DOHH2 (cell line): ENCODE measurements at regions not wholly inside any gene's neighbourhood (a gene's known extent, or its start where the extent isn't known, plus 50 kb on each side); places are given as distances from the start of the nearest gene placed in this dataset.

Source experiments
- H3F3A ChIP-seq: fragments of 200-600 bp; sonication (generic), shearing (Covaris generic); 2 replicates; pipeline ENCODE4 v1.6.0; 2016; ENCODE audit warnings: antibody characterized with exemption, mild to moderate bottlenecking; ENCODE audit not compliant: control insufficient read depth, insufficient read depth
- H3K27ac ChIP-seq: fragments of 200-600 bp; sonication (generic); 2 replicates; pipeline ENCODE4 v1.5.1; 2014; ENCODE audit warnings: low read depth, mild to moderate bottlenecking, low read length, moderate library complexity
- H3K27me3 ChIP-seq: fragments of 200-600 bp; sonication (generic); 2 replicates; pipeline ENCODE4 v1.6.1; 2014; ENCODE audit warnings: mild to moderate bottlenecking, low read length, mixed read lengths; ENCODE audit not compliant: control insufficient read depth
- H3K36me3 ChIP-seq: fragments of 200-600 bp; sonication (generic); 2 replicates; pipeline ENCODE4 v1.6.1; 2014; ENCODE audit warnings: mild to moderate bottlenecking, low read length, moderate library complexity, mixed read lengths; ENCODE audit not compliant: control insufficient read depth
- H3K4me1 ChIP-seq: fragments of 200-600 bp; sonication (generic); 2 replicates; pipeline ENCODE4 v1.6.1; 2014; ENCODE audit warnings: mild to moderate bottlenecking, low read length, mixed read lengths; ENCODE audit not compliant: control insufficient read depth
- H3K4me2 ChIP-seq: fragments of 200-600 bp; sonication (generic); 2 replicates; pipeline ENCODE4 v1.6.0; 2014; ENCODE audit warnings: mild to moderate bottlenecking, low read length, moderate library complexity
- H3K4me3 ChIP-seq: fragments of 200-600 bp; sonication (generic); 2 replicates; pipeline ENCODE4 v1.5.1; 2014; ENCODE audit warnings: mild to moderate bottlenecking, low read length, mixed read lengths
- H3K79me2 ChIP-seq: fragments of 200-600 bp; sonication (generic); 2 replicates; pipeline ENCODE4 v1.6.1; 2014; ENCODE audit warnings: mild to moderate bottlenecking, low read length, mixed read lengths; ENCODE audit not compliant: control insufficient read depth
- H3K9me2 ChIP-seq: fragments of 200-600 bp; sonication (generic); replicated peaks from 2 replicates; pipeline ENCODE4 v1.6.1; 2014; ENCODE audit warnings: mild to moderate bottlenecking, low read length, mixed read lengths; ENCODE audit not compliant: control insufficient read depth
- H3K9me3 ChIP-seq: fragments of 200-600 bp; sonication (generic); 2 replicates; pipeline ENCODE4 v1.6.1; 2014; ENCODE audit warnings: antibody characterized with exemption, low read length, mixed read lengths; ENCODE audit not compliant: control insufficient read depth, insufficient read depth
- H4K20me1 ChIP-seq: fragments of 200-600 bp; sonication (generic); 2 replicates; pipeline ENCODE4 v1.6.0; 2014; ENCODE audit warnings: low read depth, mild to moderate bottlenecking, antibody characterized with exemption, low read length, moderate library complexity; ENCODE audit not compliant: control insufficient read depth, insufficient read depth
- EZH2phosphoT487 ChIP-seq: fragments of 200-600 bp; sonication (generic); IDR thresholded peaks from 2 replicates; pipeline ENCODE4 v1.6.1; 2017; ENCODE audit warnings: borderline replicate concordance, mild to moderate bottlenecking, antibody characterized with exemption, low read length, moderate library complexity, mixed read lengths
- TF ChIP-seq, protein P1 (sequence below): fragments of 200-600 bp; sonication (generic); IDR thresholded peaks from one replicate; pipeline ENCODE4 v1.5.1; 2014; ENCODE audit warnings: antibody characterized with exemption, mild to moderate bottlenecking, low read depth, low read length; ENCODE audit not compliant: poor library complexity, severe bottlenecking

DNA sequence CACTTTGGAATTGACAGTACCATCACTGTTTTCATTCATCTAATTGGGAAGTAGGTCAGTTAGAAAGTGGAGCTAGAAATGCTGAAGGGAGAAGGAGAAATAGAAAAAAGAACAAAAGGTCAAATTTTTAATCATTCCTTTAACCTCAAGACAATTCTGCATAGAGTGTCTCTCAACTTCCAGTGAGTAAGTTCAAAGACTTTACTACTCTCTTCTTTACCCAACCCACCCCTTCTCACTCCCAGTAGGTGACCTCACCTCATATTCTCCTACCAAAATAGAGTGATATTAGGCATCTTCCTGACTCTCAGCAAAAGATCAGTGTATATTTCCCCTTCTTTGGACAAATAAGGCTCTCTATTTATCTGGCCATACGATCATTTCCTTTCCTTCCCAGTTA, 340.0 kb upstream of the JAG1 start:
- H3K9me3 ChIP-seq, result no peaks in the 10 kb centered on the region
- no peaks in the 10 kb centered on the region for H3K4me1 ChIP-seq
- H3K36me3 ChIP-seq, result no peaks in the 10 kb centered on the region
- no peaks in the 10 kb centered on the region for H3K9me2 ChIP-seq
- no peak overlapping the region for H3K4me3 ChIP-seq
- H3K4me2 ChIP-seq, result no peak overlapping the region
- no peaks in the 10 kb centered on the region for H3F3A ChIP-seq
- no peaks in the 10 kb centered on the region for H4K20me1 ChIP-seq
- TF ChIP-seq, protein P1, sequence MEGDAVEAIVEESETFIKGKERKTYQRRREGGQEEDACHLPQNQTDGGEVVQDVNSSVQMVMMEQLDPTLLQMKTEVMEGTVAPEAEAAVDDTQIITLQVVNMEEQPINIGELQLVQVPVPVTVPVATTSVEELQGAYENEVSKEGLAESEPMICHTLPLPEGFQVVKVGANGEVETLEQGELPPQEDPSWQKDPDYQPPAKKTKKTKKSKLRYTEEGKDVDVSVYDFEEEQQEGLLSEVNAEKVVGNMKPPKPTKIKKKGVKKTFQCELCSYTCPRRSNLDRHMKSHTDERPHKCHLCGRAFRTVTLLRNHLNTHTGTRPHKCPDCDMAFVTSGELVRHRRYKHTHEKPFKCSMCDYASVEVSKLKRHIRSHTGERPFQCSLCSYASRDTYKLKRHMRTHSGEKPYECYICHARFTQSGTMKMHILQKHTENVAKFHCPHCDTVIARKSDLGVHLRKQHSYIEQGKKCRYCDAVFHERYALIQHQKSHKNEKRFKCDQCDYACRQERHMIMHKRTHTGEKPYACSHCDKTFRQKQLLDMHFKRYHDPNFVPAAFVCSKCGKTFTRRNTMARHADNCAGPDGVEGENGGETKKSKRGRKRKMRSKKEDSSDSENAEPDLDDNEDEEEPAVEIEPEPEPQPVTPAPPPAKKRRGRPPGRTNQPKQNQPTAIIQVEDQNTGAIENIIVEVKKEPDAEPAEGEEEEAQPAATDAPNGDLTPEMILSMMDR, result no peak
- no peak for TF ChIP-seq EZH2phosphoT487
- no peaks in the 10 kb centered on the region for H3K79me2 ChIP-seq
- H3K27ac ChIP-seq, result no peak overlapping the region
- no peaks in the 10 kb centered on the region for H3K27me3 ChIP-seq

- TF ChIP-seq, protein P1, result no peak
- no peak for TF ChIP-seq EZH2phosphoT487
- no peaks in the 10 kb centered on the region for H3K4me1 ChIP-seq
These were observed 341.6 kb upstream of the JAG1 start for GRCh38 chr20:11015440-11015839.

DNA sequence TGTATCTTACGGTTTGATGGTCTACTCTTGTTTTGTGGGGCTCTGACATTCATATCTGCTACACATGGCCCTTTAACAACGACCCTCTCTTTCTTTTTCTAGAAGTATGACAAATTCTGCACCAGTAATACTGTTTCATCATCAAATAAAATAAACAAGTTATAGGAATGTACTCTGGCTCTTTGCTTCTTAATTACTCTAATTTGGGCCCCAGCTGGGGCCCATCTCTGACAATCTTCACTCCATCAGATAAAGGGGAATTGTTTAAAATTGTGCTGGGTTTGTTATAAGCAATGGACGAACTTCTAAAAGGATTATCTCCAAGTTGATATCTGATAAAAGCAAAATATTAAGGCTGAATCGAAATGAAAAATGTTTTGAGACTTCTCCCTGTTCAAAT, 343.6 kb upstream of the JAG1 start:
- H3K9me3 ChIP-seq, result no peaks in the 10 kb centered on the region
- H3K27ac ChIP-seq, result no peak overlapping the region
- no peaks in the 10 kb centered on the region; the same call in 1 of the 2 replicates for H3K9me2 ChIP-seq
- no peak overlapping the region for H3K4me2 ChIP-seq
- H3K27me3 ChIP-seq, result no peaks in the 10 kb centered on the region
- H4K20me1 ChIP-seq, result no peaks in the 10 kb centered on the region
- H3K4me3 ChIP-seq, result no peak overlapping the region
- TF ChIP-seq EZH2phosphoT487, result no peak
- TF ChIP-seq, protein P1, result no peak
- H3K79me2 ChIP-seq, result no peaks in the 10 kb centered on the region
- no peaks in the 10 kb centered on the region for H3K4me1 ChIP-seq
- no peaks in the 10 kb centered on the region for H3K36me3 ChIP-seq
- no peaks in the 10 kb centered on the region for H3F3A ChIP-seq

More at GRCh38 chr20:11015440-11015839, 341.6 kb upstream of the JAG1 start:
- H3K9me2 ChIP-seq, result no peaks in the 10 kb centered on the region
- H4K20me1 ChIP-seq, result no peaks in the 10 kb centered on the region
- H3K4me2 ChIP-seq, result no peak overlapping the region
- no peak overlapping the region for H3K4me3 ChIP-seq
- H3K9me3 ChIP-seq, result no peaks in the 10 kb centered on the region
- H3F3A ChIP-seq, result no peaks in the 10 kb centered on the region
- no peaks in the 10 kb centered on the region for H3K27me3 ChIP-seq
- H3K27ac ChIP-seq, result no peak overlapping the region
- H3K79me2 ChIP-seq, result no peaks in the 10 kb centered on the region
- H3K36me3 ChIP-seq, result no peaks in the 10 kb centered on the region
